C4-2B (cell line): ENCODE measurements at regions not wholly inside any gene's neighbourhood (a gene's known extent, or its start where the extent isn't known, plus 50 kb on each side); places are given as distances from the start of the nearest gene placed in this dataset.

Source experiments
- CTCF ChIP-seq: fragments of 450-650 bp; conservative IDR thresholded peaks from 2 replicates; pipeline ENCODE4 v1.5.1; 2017; ENCODE audit warnings: mild to moderate bottlenecking
- ZFX ChIP-seq: fragments of 450-650 bp; IDR thresholded peaks from 2 replicates; pipeline ENCODE4 v1.6.1; 2017

GRCh38 chr15:96703794-96704550 lies 373.5 kb downstream of the NR2F2 start:
- TF ChIP-seq CTCF (no peak), ZFX (no peak)
